ENCODE measurements at regions not wholly inside any gene's neighbourhood (a gene's known extent, or its start where the extent isn't known, plus 50 kb on each side); places are given as distances from the start of the nearest gene placed in this dataset.

DNA sequence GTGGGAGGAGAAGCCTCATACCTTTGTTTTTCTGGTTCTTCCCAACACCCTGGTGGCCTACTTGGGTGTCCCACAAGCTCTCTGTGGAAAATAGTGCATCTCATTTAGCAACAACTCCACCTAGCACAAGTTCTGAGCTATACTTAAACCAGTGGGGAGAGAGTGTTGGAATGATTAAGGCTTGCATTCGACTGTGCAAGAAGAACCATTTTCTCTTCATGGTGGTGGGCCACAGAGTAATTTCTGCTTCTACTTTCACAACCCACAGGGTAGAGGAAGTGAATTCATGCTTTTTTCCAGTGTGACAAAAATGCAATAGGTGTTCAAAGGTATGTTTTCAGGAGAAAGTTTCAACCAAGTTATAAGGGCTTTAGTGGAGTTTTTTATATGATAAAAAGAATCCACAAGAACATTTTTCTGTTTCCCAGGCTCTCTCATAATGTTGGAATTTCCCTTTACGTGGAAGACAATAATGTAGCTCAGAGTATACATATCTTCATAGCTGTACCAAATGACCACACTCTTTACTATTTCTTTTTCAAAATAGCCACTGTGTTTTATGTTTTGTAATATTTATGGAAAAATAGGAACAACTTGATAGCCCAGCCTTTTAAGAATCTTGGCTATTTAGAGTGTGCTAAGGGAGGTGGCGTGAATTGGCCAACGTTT, 80.3 kb upstream of the HHIP start:
- no TSS peak for BruUV-seq (replicated peaks)
- intact Hi-C loops (cut with micrococcal nuclease) = no loop called here
- ATAC-seq = no peak
- no peaks in the 10 kb centered on the region for H3K9me3 ChIP-seq (replicated peaks; ENCODE audit: control insufficient read depth, insufficient read depth, low read depth, low read length)
- POLR2A ChIA-PET = no interaction called here
- TF ChIP-seq PCBP1 (IDR thresholded peaks at IDR 0.05; ENCODE audit: low read depth, low read length, poor library complexity, severe bottlenecking) = no peak
- no peak for TF ChIP-seq STAG1 (CRISPR knock-in tag; IDR thresholded peaks at IDR 0.05; ENCODE audit: borderline replicate concordance)
- no peak for TF ChIP-seq CEBPB (tag; IDR thresholded peaks at IDR 0.05)
- no peaks in the 10 kb centered on the region for H3K4me1 ChIP-seq (replicated peaks in 1 of 2; ENCODE audit: control insufficient read depth in 2 of 2, insufficient read depth in 2 of 2, low read length in 2 of 2)
- no peak overlapping the region for H3K4me2 ChIP-seq (ENCODE audit: insufficient read depth, low read length)
- H3K9me1 ChIP-seq (ENCODE audit: control insufficient read depth, insufficient read depth, low read length) = no peaks in the 10 kb centered on the region
- no peak for DNase-seq (ENCODE audit: extremely low read depth in 1 of 4, low spot score in 3 of 4)
- 2% methylated on average over 4 of the region's 4 CpGs for WGBS (ENCODE audit: insufficient coverage, low coverage, missing lambda C conversion rate)
- no peaks in the 10 kb centered on the region for H3K27me3 ChIP-seq (ENCODE audit: control insufficient read depth in 2 of 2, insufficient read depth in 2 of 2, low read length in 2 of 2)
- no peaks in the 10 kb centered on the region for H4K20me1 ChIP-seq (replicated peaks; ENCODE audit: control insufficient read depth, insufficient read depth, low read length)
- no peak overlapping the region for H2AFZ ChIP-seq (ENCODE audit: low read depth, low read length)
- in situ Hi-C loops (cut with MboI) = no loop called here
- no peaks in the 10 kb centered on the region for H3K79me2 ChIP-seq (ENCODE audit: control insufficient read depth, insufficient read depth, low read length)
- no peak overlapping the region for H3K27ac ChIP-seq (ENCODE audit: extremely low read depth, low read depth, low read length)
- CTCF ChIA-PET (ENCODE audit: low intra/inter-chr PET ratio) = no interaction called here
- no peak overlapping the region for H3K4me3 ChIP-seq
- H3K36me3 ChIP-seq (ENCODE audit: control insufficient read depth, insufficient read depth, low read length) = no peaks in the 10 kb centered on the region
- no peak for FAIRE-seq
- no peak overlapping the region for H3K9ac ChIP-seq (ENCODE audit: insufficient read depth in 1 of 2, low read depth in 2 of 2, low read length in 2 of 2)

DNA sequence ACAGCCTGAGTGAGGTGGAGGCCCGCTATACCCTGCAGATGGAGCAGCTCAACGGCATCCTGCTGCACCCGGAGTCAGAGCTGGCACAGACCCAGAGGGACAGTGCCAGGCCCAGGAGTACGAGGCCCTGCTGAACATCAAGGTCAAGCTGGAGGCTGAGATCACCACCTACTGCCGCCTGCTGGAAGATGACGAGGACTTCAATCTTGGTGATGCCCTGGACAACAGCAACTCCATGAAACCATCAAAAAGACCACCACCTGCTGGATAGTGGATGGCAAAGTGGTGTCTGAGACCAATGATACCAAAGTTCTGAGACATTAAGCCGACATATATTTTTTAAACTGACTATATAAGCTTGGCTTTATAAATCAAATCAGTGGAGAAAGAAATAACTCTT, 73.3 kb upstream of the HHIP start:
- H3K4me3 ChIP-seq = no peak overlapping the region
- CTCF ChIA-PET (ENCODE audit: low intra/inter-chr PET ratio) = no interaction called here
- TF ChIP-seq TRIM28 (IDR thresholded peaks at IDR 0.05) (no peak), SMC3 (conservative IDR thresholded peaks at IDR 0.05; ENCODE audit: insufficient read depth, low read depth, low read length) (0 out of 2 replicates have a peak, but pooled peaks have one; percentile 6), POLR2A (conservative IDR thresholded peaks at IDR 0.05) (no peak), PHF20 (IDR thresholded peaks at IDR 0.05; ENCODE audit: partially characterized antibody) (no peak), ARID2 (IDR thresholded peaks at IDR 0.05) (no peak), ZNF253 (CRISPR knock-in tag; conservative IDR thresholded peaks at IDR 0.05) (no peak)
- TF ChIP-seq, protein P1, sequence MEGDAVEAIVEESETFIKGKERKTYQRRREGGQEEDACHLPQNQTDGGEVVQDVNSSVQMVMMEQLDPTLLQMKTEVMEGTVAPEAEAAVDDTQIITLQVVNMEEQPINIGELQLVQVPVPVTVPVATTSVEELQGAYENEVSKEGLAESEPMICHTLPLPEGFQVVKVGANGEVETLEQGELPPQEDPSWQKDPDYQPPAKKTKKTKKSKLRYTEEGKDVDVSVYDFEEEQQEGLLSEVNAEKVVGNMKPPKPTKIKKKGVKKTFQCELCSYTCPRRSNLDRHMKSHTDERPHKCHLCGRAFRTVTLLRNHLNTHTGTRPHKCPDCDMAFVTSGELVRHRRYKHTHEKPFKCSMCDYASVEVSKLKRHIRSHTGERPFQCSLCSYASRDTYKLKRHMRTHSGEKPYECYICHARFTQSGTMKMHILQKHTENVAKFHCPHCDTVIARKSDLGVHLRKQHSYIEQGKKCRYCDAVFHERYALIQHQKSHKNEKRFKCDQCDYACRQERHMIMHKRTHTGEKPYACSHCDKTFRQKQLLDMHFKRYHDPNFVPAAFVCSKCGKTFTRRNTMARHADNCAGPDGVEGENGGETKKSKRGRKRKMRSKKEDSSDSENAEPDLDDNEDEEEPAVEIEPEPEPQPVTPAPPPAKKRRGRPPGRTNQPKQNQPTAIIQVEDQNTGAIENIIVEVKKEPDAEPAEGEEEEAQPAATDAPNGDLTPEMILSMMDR (IDR thresholded peaks at IDR 0.05 in 2 of 3, conservative IDR thresholded peaks at IDR 0.05 in 1 of 3; ENCODE audit: insufficient read depth in 2 of 3, low read depth in 1 of 3, low read length in 3 of 3) = peak; percentile 41 to 61 (median 54); a peak in 5 of 6 replicates
- TF ChIP-seq, protein P2, sequence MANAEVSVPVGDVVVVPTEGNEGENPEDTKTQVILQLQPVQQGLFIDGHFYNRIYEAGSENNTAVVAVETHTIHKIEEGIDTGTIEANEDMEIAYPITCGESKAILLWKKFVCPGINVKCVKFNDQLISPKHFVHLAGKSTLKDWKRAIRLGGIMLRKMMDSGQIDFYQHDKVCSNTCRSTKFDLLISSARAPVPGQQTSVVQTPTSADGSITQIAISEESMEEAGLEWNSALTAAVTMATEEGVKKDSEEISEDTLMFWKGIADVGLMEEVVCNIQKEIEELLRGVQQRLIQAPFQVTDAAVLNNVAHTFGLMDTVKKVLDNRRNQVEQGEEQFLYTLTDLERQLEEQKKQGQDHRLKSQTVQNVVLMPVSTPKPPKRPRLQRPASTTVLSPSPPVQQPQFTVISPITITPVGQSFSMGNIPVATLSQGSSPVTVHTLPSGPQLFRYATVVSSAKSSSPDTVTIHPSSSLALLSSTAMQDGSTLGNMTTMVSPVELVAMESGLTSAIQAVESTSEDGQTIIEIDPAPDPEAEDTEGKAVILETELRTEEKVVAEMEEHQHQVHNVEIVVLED (CRISPR knock-in tag; IDR thresholded peaks at IDR 0.05) = no peak
- TF ChIP-seq, protein P3, sequence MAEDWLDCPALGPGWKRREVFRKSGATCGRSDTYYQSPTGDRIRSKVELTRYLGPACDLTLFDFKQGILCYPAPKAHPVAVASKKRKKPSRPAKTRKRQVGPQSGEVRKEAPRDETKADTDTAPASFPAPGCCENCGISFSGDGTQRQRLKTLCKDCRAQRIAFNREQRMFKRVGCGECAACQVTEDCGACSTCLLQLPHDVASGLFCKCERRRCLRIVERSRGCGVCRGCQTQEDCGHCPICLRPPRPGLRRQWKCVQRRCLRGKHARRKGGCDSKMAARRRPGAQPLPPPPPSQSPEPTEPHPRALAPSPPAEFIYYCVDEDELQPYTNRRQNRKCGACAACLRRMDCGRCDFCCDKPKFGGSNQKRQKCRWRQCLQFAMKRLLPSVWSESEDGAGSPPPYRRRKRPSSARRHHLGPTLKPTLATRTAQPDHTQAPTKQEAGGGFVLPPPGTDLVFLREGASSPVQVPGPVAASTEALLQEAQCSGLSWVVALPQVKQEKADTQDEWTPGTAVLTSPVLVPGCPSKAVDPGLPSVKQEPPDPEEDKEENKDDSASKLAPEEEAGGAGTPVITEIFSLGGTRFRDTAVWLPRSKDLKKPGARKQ (CRISPR knock-in tag; IDR thresholded peaks at IDR 0.05) = no peak

More for the DNA sequence above, 73.3 kb upstream of the HHIP start:
- POLR2A ChIA-PET = interaction anchor here (0.6 kb wide), 2 partner anchors 333 to 1396 kb away, joined by 3 read pairs; no protein-coding TSS in a partner anchor
- intact Hi-C loops (cut with micrococcal nuclease) = loop anchor here (2.0 kb wide), 1 partner anchor 398 kb away; no protein-coding TSS in a partner anchor
- 0% methylated on average over 7 of the region's 7 CpGs for WGBS (ENCODE audit: insufficient coverage, low coverage, missing lambda C conversion rate)
- Histone ChIP-seq H3K79me2 (ENCODE audit: control insufficient read depth, insufficient read depth, low read length) (no peaks in the 10 kb centered on the region), H2AFZ (ENCODE audit: low read depth, low read length) (no peak overlapping the region), H3K27me3 (ENCODE audit: control insufficient read depth in 2 of 2, insufficient read depth in 2 of 2, low read length in 2 of 2) (no peaks in the 10 kb centered on the region), H3K4me1 (replicated peaks in 1 of 2; ENCODE audit: control insufficient read depth in 2 of 2, insufficient read depth in 2 of 2, low read length in 2 of 2) (no peaks in the 10 kb centered on the region), H3K4me2 (ENCODE audit: insufficient read depth, low read length) (no peak overlapping the region), H3K27ac (ENCODE audit: extremely low read depth, low read depth, low read length) (no peak overlapping the region), H3K9me1 (ENCODE audit: control insufficient read depth, insufficient read depth, low read length) (no peaks in the 10 kb centered on the region), H3K36me3 (ENCODE audit: control insufficient read depth, insufficient read depth, low read length) (no peaks in the 10 kb centered on the region), H4K20me1 (replicated peaks; ENCODE audit: control insufficient read depth, insufficient read depth, low read length) (no peaks in the 10 kb centered on the region), H3K9me3 (replicated peaks; ENCODE audit: control insufficient read depth, insufficient read depth, low read depth, low read length) (no peaks in the 10 kb centered on the region), H3K9ac (ENCODE audit: insufficient read depth in 1 of 2, low read depth in 2 of 2, low read length in 2 of 2) (no peak overlapping the region)
- in situ Hi-C loops (cut with MboI) = no loop called here
- DNase-seq (ENCODE audit: extremely low read depth in 1 of 4, low spot score in 3 of 4) = peak in 1 of 4 experiments; percentile 16
- BruUV-seq (replicated peaks) = no TSS peak
- FAIRE-seq = peak; percentile 76
- ATAC-seq = no peak
